Right ventricle myocardium inferior (tissue), 1 donor: ENCODE measurements at regions not wholly inside any gene's neighbourhood (a gene's known extent, or its start where the extent isn't known, plus 50 kb on each side); places are given as distances from the start of the nearest gene placed in this dataset. TPM values are rescaled to one million over a fixed set of nuclear protein-coding genes. Genes with fewer than 3 reads are reported as not detected.

Source experiments
- microRNA-seq: library from miRNA; unstranded; fragments of <30 nt; microRNA quantifications from one replicate; pipeline ENCODE4 v1.2.0, GENCODE V29; 2020
- donor health status: DM: no; HTN: yes; CAD: no; lungs with severe emphysema.

Small RNA genes lying in the stretch of these regions (microRNA-seq; reads per million reads assigned to microRNA genes)
- not detected for gene MIR4255
